GM23338 (cell line): ENCODE measurements at regions not wholly inside any gene's neighbourhood (a gene's known extent, or its start where the extent isn't known, plus 50 kb on each side); places are given as distances from the start of the nearest gene placed in this dataset.

Experiments used
- ATAC-seq: fragments of 200-7000 bp; cut with Tn5 transposase; 3 replicates; pipeline ENCODE4 v1.9.1; 2020
- DNase-seq: peaks from one replicate; pipeline ENCODE4 v3.0.0-alpha.2; 2015; ENCODE audit warnings: low spot score
- H2AFZ ChIP-seq: fragments of 200-600 bp; sonication (generic); 2 replicates; pipeline ENCODE4 v1.8.0; 2016; ENCODE audit warnings: antibody characterized with exemption, mild to moderate bottlenecking, moderate library complexity
- H3F3A ChIP-seq: fragments of 200-600 bp; sonication (generic); replicated peaks from 2 replicates; pipeline ENCODE4 v1.8.0; 2017; ENCODE audit warnings: antibody characterized with exemption, mixed run types, low read depth
- H3K27ac ChIP-seq: fragments of 200-600 bp; sonication (generic); 2 replicates; pipeline ENCODE4 v1.6.1; 2016; ENCODE audit warnings: low read depth
- H3K27me3 ChIP-seq: fragments of 200-600 bp; sonication (generic); 2 replicates; pipeline ENCODE4 v1.8.0; 2016; ENCODE audit warnings: mild to moderate bottlenecking, mixed run types, moderate library complexity; ENCODE audit not compliant: insufficient read depth
- H3K36me3 ChIP-seq: fragments of 200-600 bp; sonication (generic); 2 replicates; pipeline ENCODE4 v1.8.0; 2016; ENCODE audit warnings: mild to moderate bottlenecking; ENCODE audit not compliant: insufficient read depth
- H3K4me1 ChIP-seq: fragments of 200-600 bp; sonication (generic); 2 replicates; pipeline ENCODE4 v1.8.0; 2016; ENCODE audit warnings: mild to moderate bottlenecking, moderate library complexity; ENCODE audit not compliant: insufficient read depth
- H3K4me2 ChIP-seq: fragments of 200-600 bp; sonication (generic); 2 replicates; pipeline ENCODE4 v1.7.1; 2017; ENCODE audit warnings: mixed run types
- H3K4me3 ChIP-seq: fragments of 200-600 bp; sonication (generic); 2 replicates; pipeline ENCODE4 v1.6.1; 2016; ENCODE audit warnings: mixed run types
- H3K79me2 ChIP-seq: fragments of 200-600 bp; sonication (generic); replicated peaks from 2 replicates; pipeline ENCODE4 v1.8.0; 2017; ENCODE audit warnings: mild to moderate bottlenecking; ENCODE audit not compliant: insufficient read depth
- H3K9me2 ChIP-seq: fragments of 200-600 bp; sonication (generic); 2 replicates; pipeline ENCODE4 v1.8.0; 2017; ENCODE audit not compliant: insufficient read depth
- H4K20me1 ChIP-seq: fragments of 200-600 bp; sonication (generic); replicated peaks from 2 replicates; pipeline ENCODE4 v1.8.0; 2017; ENCODE audit warnings: mild to moderate bottlenecking; ENCODE audit not compliant: insufficient read depth
- H3K27ac Mint-ChIP-seq: 2 replicates; pipeline ENCODE4 v1.8.0; 2020; ENCODE audit warnings: inconsistent platforms, mild to moderate bottlenecking, moderate library complexity, mixed read lengths
- H3K27me3 Mint-ChIP-seq: 3 replicates; pipeline ENCODE4 v1.8.0; 2022; ENCODE audit warnings: low read depth, mild to moderate bottlenecking, moderate library complexity, mixed read lengths, inconsistent platforms; ENCODE audit not compliant: insufficient read depth, poor library complexity
- H3K36me3 Mint-ChIP-seq: 3 replicates; pipeline ENCODE4 v1.8.0; 2021; ENCODE audit warnings: low read depth, mild to moderate bottlenecking, inconsistent platforms, moderate library complexity, mixed read lengths
- H3K4me1 Mint-ChIP-seq: 3 replicates; pipeline ENCODE4 v1.8.0; 2020; ENCODE audit warnings: mild to moderate bottlenecking, inconsistent platforms, mixed read lengths
- H3K4me3 Mint-ChIP-seq: 3 replicates; pipeline ENCODE4 v1.8.0; 2021; ENCODE audit warnings: moderate library complexity, mild to moderate bottlenecking, inconsistent platforms, mixed read lengths
- H3K9me3 Mint-ChIP-seq: 3 replicates; pipeline ENCODE4 v1.8.0; 2020; ENCODE audit warnings: moderate library complexity, mild to moderate bottlenecking, inconsistent platforms, mixed read lengths
- CREB1 ChIP-seq: fragments of 250-450 bp; sonication (Bioruptor Pico); IDR thresholded peaks from 2 replicates; pipeline ENCODE4 v1.5.0; 2020; ENCODE audit warnings: low read depth, mild to moderate bottlenecking, moderate library complexity
- ETS1 ChIP-seq: IDR thresholded peaks from 2 replicates; pipeline ENCODE4 v1.6.1; 2016; ENCODE audit warnings: antibody characterized with exemption
- EZH2 ChIP-seq: fragments of 200-600 bp; sonication (generic); IDR thresholded peaks from one replicate; pipeline ENCODE4 v1.8.0; 2017; ENCODE audit warnings: antibody characterized with exemption, mild to moderate bottlenecking, low read depth; ENCODE audit not compliant: unreplicated experiment
- EZH2phosphoT487 ChIP-seq: fragments of 200-600 bp; sonication (generic); IDR thresholded peaks from one replicate; pipeline ENCODE4 v1.8.1; 2018; ENCODE audit warnings: antibody characterized with exemption; ENCODE audit not compliant: unreplicated experiment
- JUNB ChIP-seq: IDR thresholded peaks from one replicate; pipeline ENCODE4 v1.6.1; 2016; ENCODE audit warnings: antibody characterized with exemption; ENCODE audit not compliant: unreplicated experiment
- NANOG ChIP-seq: IDR thresholded peaks from 2 replicates; pipeline ENCODE4 v1.6.1; 2016; ENCODE audit warnings: antibody characterized with exemption, borderline replicate concordance
- POLR2AphosphoS5 ChIP-seq: IDR thresholded peaks from 2 replicates; pipeline ENCODE4 v1.6.1; 2016; ENCODE audit warnings: antibody characterized with exemption, low read depth
- REST ChIP-seq: IDR thresholded peaks from one replicate; pipeline ENCODE4 v1.6.1; 2018; ENCODE audit warnings: antibody characterized with exemption; ENCODE audit not compliant: unreplicated experiment
- ZNF114 ChIP-seq: fragments of 250-450 bp; sonication (Bioruptor Pico); IDR thresholded peaks from 2 replicates; pipeline ENCODE4 v1.5.0; 2020; ENCODE audit warnings: mild to moderate bottlenecking, moderate library complexity

GRCh38 chr18:1455605-1456004 lies 550.9 kb downstream of the ADCYAP1 start:
- Histone ChIP-seq H3K36me3 (no peaks in the 10 kb centered on the region), H3K27me3 (no peaks in the 10 kb centered on the region), H3K79me2 (no peaks in the 10 kb centered on the region), H3K4me3 (no peak overlapping the region), H3K27ac (no peak overlapping the region), H3K4me1 (no peaks in the 10 kb centered on the region), H3K4me2 (no peak overlapping the region), H2AFZ (no peak overlapping the region), H3F3A (no peaks in the 10 kb centered on the region), H3K9me2 (0 out of 2 replicates have a peak, but pooled peaks cover 4% of the 10 kb centered on the region), H4K20me1 (no peaks in the 10 kb centered on the region)
- ATAC-seq (no peak), DNase-seq (no peak)
- Mint-ChIP-seq H3K4me3 (no peak overlapping the region), H3K9me3 (no peaks in the 10 kb centered on the region; the same call in 2 of the 3 replicates), H3K27ac (no peak overlapping the region), H3K36me3 (no peaks in the 10 kb centered on the region), H3K4me1 (no peaks in the 10 kb centered on the region; the same call in 2 of the 3 replicates), H3K27me3 (no peaks in the 10 kb centered on the region)
- TF ChIP-seq EZH2phosphoT487 (no peak), JUNB (no peak), CREB1 (CRISPR knock-in tag) (no peak), NANOG (no peak)

DNA sequence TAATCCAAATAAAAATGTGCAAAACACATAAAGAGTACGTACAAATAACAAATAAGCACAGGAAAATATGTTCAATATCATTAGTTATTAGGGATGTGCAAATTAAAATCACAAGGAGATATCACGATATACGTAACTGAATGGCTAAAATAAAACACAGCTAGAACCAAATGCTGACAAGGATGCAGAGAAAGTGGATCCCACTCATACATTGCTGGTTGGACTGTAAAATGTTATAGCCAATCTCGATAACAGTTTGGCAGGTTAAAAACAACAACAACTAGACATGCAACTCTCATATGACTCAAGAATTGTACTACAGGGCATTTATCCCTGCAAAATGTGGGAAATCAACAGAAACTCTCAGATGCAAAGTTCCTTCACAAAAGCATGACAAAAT lies 553.9 kb downstream of the ADCYAP1 start:
- Histone ChIP-seq H3K79me2 (no peaks in the 10 kb centered on the region), H3F3A (no peaks in the 10 kb centered on the region), H2AFZ (peak overlapping the region; percentile 52; the same call in 1 of the 2 replicates), H3K4me2 (no peak overlapping the region), H3K4me3 (no peak overlapping the region), H3K9me2 (0 out of 2 replicates have a peak, but pooled peaks cover 4% of the 10 kb centered on the region), H3K27me3 (no peaks in the 10 kb centered on the region), H3K27ac (no peak overlapping the region), H4K20me1 (no peaks in the 10 kb centered on the region), H3K4me1 (no peaks in the 10 kb centered on the region), H3K36me3 (no peaks in the 10 kb centered on the region)
- DNase-seq (no peak), ATAC-seq (no peak)
- Mint-ChIP-seq H3K4me1 (no peaks in the 10 kb centered on the region), H3K27me3 (no peaks in the 10 kb centered on the region), H3K36me3 (no peaks in the 10 kb centered on the region), H3K9me3 (no peaks in the 10 kb centered on the region; the same call in 2 of the 3 replicates), H3K27ac (no peak overlapping the region), H3K4me3 (no peak overlapping the region)
- TF ChIP-seq ZNF114 (CRISPR knock-in tag), result no peak
- TF ChIP-seq JUNB, result no peak
- no peak for TF ChIP-seq POLR2AphosphoS5
- no peak for TF ChIP-seq EZH2phosphoT487
- no peak for TF ChIP-seq EZH2
- no peak for TF ChIP-seq REST
- no peak for TF ChIP-seq ETS1
